GM18873 (cell line): ENCODE measurements at regions not wholly inside any gene's neighbourhood (a gene's known extent, or its start where the extent isn't known, plus 50 kb on each side); places are given as distances from the start of the nearest gene placed in this dataset.

Experiments
- ATAC-seq: cut with Tn5 transposase; IDR thresholded peaks from one replicate; pipeline ENCODE4 v1.9.1; 2021; ENCODE audit warnings: mild to moderate bottlenecking, moderate library complexity, moderate number of reproducible peaks; ENCODE audit not compliant: unreplicated experiment, low FRiP score

DNA sequence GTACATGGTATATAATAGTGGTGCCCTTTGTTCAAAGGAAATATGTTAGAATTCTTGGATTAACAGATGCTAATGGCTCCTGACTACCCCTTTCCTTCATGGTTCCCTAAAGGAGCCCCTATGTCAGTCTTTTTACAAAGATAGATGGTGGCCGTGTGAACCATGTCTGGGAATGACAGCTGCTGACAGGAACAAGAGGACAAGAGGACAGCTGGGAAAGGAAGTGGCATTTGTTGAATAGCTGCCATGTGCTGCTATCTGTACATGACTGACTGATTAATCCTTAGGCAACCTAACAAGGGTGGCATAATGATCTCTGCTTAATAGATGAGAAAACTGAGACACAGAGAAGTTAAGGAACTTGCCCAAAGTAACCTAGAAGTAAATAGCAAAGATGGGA, 321.7 kb downstream of the ZNF621 start:
- ATAC-seq = no peak

DNA sequence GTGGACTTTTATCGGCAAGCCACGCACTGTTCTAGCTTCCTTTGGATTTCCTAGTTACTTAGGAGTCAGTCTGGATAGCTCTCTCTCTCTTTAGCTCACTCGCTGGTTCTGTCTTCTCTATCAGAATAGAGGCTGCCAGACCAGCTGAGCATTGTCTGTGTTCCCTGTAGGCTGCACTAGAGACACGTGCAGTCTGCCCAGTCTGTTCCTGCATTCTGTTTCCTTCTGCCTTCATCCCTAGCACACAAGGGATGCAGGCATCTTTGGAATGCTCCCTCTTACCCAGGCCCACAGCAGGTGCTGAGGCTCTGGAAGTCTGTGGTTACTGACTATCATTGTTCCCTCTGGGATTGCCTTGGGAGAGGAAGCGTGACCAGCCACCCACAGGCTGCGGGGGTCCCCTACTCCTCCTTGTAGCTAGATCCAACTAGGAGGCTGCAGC, 322.8 kb downstream of the ZNF621 start:
- ATAC-seq = no peak

DNA sequence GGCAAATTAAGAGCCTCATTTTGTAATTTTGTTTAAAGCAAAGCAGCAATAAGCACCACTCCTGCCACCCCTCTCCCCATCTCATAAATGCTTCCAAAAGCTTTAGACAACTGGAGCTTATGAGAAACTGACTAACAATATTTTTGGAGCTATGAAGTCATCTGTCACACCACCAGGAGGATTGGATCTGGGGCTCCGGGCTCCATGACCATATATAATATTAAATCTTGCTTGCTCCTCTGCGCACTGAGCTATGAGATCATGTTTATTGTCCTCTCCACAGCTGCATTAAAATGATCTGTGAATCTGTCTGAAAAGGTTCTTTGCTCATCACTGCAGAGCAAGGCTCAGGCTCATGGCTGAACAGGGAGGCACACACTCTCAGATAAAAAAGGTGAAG, 323.7 kb downstream of the ZNF621 start:
- ATAC-seq = no peak

DNA sequence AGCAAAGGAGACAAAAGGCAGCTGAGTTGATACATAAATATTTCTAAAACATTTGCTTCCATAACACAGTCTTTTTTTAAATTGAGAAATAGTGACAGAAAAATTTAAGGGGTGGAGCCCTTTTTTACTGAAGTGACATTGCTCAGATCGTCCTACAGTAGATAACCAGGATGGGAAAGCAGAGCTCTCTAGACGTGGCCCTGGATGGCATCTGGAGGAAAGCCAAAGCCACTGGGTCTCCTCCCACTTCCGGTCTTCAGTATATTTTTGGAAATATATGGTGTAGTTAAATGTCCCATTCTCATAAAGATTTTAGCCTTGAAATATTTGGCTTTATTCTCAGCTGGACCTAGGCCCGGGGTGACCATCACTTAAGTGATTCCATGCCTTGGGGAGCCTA, 326.1 kb downstream of the ZNF621 start:
- no peak for ATAC-seq

DNA sequence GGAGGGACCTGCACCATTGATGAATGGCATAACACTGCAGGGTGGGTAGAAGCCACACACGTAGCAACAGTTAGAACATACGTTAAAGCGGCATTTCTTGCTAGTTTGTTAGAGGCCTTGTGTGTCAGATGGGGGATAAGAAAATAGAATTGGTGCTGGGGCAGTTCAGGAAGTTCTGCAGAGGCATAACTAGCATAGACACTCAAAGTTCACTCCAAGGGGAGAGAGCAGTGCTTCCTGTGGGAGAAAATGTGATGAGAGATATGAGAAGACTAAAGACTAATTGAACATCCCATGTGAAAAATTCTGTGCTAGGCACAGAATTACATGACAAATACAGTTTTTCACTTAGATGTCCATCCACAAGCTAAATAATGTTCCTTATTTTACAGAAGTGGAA, 327.1 kb downstream of the ZNF621 start:
- no peak for ATAC-seq

DNA sequence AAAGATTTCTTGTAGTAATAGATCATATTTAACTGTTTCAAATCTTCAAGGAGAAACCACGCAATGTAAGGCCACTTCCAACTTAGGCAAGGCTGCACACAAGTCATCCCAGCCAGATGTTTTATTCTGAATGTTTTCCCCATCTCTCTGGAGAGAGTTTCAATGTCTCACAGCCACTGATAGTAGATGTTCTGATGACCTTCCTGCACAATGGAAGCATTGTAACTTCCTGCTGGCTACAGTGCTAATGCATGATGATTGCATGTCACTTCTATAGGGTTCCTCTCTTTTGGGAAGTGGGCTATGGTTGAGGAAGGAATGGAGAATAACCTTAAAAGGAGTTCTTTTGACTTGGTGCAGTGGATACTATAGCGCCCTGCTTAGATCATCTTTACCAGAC, 328.0 kb downstream of the ZNF621 start:
- ATAC-seq = no peak

DNA sequence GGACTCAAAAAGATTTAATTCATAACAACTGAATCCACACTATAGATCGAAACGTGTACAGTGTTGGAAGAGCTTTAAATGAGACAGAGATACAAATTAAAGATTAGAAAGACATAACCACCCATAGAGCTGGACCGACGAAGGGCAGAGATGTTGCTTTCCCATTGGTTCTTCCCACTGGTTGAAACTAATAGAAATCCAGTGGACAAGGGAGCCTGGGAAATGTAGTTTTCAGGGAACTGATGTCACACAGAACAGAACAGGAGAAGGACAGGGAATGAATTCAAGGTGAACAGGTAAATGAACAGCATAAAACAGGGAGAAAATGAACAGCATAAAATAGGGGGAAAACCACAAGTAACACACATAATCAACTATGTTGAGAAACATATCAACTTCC, 328.7 kb downstream of the ZNF621 start:
- ATAC-seq = no peak

DNA sequence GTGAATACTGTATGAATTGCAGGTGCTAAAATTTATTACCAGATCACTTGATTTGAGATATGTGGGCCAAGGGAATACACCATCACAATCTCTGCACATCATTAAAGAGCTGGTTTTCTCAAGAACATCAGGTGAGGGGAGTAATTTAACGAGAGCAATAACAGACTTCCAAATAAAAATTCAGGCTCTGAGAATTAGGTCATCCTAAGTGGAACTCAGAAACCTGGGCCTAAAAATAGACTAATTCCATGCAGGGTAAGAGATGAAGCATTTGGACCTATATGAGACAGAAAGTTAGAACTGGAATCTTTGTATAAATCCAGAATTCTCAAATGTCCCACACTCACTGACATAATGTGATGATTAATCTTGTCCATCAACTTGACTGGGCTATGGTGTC, 331.1 kb downstream of the ZNF621 start:
- no peak for ATAC-seq

DNA sequence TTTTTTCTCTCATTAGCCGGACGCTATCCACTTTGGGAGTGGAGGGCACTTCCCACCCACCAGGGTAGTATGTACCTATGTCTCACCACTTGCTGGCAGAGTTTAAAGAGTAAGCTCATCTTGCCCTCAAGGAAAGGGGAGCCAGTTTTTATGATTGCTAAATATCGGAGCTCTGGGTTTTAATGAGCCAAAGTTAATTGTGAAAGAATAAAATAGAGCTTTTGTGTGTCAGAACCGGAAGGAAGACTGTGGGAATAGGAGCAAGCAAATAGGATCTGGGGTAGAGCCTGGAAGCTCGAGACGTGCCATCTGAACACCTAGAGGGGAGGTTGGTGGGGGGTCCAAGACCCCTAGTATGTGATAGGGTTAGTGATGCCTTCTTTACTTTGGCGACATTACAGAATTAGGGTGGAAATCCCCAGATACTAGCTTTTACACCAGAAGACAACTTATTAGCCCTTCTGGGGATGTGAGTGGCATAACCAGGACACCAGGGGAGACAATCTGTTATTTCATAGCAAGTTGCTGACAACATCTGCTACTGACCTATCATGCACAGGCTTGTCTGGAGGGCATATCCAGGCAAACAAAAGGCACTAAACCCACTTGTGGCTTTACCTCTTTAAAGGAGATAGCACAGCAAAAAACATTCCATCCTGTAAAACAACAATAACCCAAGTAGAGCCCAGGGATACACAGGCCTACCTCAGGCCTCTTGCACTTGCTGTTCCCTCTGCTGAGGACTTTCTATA, 333.8 kb downstream of the ZNF621 start:
- ATAC-seq = no peak

DNA sequence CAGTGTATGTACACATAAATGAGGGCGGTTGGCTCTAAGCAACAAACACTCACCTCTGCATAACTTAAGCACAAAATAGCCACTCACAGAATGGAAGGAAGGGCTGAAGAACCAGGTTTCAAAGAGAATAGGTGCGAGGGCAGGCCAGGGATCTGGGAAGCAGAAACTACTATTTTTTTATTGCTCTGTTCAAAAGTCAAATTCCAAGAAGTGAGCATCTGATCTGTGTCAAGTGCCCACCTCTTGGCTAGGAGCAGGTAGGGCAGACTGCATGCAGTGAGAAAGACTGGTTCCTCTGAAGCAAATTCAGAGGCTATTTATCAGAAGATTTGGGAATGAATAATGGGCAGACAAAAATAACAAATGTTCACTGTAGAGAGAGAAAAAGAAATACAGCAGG, 336.4 kb upstream of the CTNNB1 start:
- ATAC-seq = no peak

DNA sequence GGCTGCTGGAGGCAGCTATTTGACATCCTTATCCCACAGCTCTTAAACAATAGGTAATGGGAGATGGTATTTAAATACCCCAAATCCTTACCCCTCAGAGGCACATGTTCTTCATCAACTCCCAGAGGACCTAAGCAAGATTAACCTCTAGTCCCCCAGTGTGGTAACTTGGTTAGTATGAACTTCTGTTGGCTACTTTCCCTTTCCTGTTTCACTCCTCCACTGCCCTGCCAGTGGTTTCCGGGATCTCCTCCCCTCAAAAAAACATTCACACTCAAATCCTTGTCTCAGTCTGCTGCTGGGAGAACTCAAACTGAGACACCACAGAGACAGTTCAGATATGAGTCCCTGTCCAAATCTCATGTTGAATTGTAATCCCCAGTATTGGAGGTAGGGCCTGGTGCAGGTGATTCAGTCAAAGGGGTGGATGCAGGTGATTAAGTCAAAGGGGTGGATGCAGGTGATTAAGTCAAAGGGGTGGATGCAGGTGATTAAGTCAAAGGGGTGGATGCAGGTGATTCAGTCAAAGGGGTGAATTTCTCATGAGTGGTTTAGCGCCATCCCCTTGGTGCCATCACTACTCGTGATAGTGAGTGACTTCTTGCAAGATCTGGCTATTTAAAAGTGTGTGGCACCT, 335.0 kb upstream of the CTNNB1 start:
- ATAC-seq = no peak

DNA sequence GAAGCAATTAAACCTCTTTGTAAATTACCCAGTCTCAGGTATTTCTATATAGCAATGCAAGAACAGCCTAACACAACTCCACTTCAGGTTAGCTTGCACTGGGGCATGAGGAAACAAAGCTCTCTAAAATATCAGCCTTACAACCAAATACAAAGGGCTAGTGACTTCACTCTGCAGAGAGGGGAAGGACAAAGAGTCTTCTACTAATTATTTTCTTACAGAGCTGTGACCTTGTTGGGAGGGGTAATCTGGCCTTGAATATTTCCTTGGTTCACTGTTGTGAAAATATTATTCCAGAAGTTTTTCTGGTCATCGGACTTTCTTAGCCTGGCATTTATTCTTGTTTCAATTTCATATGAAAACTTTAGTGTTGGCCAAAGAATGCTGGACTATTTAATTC, 334.4 kb upstream of the CTNNB1 start:
- no peak for ATAC-seq

DNA sequence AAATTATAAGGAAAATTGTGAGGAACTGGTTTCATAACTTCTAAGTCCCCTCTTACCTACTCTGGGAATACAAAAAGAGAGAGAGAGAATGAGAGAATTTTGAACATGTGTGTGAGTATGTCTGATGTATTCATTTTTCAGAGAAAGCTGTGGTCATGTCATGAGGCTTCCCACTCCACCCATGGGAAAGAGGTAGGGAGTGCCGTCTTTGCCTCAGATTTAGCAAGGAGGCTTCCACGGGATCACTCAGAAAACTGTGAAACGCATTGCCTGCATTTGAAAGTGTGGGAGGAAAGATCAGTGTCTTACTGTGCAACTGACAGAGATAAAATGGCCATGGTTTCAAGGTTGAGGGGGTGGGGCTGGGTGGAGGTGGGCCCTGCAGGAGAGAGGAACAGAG, 331.5 kb upstream of the CTNNB1 start:
- no peak for ATAC-seq

DNA sequence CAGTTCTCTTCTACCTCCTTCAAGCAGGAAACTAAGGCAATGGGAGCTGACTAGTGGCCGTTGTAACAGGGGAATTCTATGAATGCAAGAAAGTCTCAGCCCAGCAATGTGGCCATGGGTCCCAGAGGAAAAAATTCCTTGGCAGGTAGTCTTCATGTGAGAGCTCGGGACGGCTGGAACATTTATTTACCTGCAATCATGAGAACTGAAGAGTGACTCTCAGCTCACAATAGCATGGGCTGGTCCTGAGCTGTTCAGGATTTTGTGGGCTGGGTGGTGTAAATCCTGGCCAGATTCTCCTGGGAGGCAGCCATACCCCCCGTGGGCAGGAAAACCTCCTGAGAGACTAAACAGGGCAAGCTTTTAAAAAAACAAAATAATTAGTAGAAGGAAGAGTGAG, 330.3 kb upstream of the CTNNB1 start:
- no peak for ATAC-seq

DNA sequence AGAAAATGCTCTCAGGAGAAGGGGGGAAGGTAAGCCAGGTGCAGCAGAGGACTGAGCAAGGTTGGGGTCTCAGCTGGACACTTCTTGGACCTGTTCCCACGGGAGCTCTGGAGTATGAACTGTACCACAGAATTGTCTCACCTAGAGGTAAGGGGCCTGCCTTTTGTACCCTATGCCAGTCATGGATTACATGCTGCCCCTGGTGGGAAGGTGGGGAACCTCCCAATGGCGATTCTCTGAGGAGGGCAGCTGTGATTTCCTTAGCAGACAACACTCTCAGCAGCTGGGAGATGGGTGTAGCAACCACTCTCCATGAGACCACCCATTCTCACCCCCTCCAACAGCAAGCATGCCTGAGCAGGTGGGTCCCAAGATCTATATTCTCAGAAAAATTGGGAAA, 329.4 kb upstream of the CTNNB1 start:
- no peak for ATAC-seq

DNA sequence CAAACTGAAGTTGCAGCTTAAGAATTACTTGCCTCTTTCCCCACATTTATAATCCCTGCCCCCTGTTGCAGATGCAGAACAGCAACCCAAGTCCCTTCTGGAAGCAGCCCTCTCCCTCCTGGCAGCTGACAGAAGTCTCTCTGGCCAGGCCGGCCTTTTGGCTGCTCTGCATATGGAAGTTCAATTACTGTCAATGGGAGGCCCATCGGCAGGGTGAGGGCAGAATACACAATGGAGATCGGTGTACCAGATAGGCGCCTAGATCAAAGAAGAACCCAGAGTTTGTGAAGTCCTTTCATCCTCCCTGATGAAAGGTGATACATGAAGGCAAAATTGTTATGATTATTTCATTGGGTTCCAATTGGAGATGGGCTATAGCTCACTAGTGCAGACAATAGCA, 327.9 kb upstream of the CTNNB1 start:
- no peak for ATAC-seq

DNA sequence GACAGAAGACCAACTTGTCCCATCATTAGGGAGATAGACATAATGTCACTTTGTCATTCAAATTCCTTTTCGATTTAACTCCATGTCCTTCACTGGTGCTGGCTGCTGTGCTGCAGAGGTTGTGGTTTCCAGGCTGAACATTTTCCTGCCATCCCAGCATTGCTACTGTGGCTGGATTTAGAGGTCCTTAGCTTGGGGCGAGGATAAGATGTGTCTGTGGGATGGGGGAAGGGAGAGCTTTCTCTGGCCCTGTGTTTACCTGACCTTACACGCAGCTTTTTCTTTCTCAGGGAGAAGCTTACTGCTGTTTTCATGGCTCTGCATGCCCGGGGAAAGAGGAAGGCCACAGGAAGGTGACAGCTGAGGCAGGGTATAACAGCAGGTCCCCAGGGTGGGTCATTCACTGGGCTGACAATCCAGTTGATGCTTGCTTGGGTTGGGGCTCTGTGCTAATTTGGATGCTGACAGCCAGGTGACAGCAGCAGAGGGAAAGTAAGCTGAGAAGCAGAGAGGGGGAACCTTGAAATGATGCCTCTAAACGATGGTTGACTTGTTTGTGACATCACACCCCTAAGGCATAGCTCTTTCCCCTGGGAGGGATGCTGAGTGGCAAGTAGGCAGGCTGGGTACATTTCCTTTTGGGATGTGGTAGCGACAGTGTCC, 326.9 kb upstream of the CTNNB1 start:
- ATAC-seq = no peak

DNA sequence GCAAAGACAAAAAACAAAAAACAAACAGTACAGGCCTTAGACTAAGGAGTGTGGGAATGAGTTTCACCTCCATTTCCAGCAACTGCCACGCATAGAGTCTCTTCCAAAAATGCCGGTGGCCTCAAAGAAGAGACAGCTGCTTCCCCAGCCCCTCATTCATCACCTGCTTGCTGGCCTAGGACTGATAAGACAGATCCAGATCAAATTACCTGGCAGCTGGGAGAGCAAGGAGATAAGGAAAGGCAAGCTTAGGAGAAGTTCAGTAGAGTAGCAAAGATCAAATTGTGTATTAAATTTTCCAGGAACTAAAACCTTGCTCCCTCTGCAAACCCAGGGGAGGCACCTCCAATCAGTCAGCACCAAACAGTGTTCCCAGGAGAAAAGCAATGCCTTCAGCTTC, 325.8 kb upstream of the CTNNB1 start:
- ATAC-seq = no peak

DNA sequence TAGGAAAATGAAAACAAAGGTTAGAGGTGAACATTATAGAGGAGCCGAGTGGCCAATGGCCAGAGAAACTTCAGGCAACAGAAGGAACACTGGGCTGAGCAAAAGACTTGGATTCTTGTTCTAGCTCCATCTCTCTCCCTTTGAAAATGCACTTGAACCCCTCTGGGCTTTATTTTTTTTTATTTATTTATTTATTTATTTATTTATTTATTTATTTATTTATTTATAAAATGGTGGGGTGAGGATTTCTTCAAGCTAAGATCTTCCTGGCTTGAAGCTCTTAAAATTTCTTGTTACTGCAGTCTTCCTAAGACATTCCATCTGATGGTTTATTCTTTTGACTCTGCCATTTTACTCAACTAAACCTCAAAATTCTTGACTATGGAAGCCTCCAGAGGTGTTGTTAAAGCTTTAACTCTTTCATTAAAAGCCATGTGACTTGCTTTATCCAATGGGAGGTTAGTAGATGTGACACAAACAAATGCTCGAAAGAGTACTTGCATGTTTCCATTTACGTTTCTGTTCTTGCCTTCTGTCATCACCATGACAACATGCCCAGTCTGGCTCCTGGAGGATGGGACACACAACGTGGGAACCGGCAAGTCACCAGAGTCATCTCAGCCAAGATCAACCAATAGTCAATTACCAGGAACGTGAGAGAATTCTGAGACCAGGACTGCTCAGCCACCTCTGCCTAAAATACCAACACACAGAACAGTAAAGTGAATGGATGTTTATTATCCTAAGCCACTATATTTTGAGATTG, 325.2 kb upstream of the CTNNB1 start:
- ATAC-seq = no peak

DNA sequence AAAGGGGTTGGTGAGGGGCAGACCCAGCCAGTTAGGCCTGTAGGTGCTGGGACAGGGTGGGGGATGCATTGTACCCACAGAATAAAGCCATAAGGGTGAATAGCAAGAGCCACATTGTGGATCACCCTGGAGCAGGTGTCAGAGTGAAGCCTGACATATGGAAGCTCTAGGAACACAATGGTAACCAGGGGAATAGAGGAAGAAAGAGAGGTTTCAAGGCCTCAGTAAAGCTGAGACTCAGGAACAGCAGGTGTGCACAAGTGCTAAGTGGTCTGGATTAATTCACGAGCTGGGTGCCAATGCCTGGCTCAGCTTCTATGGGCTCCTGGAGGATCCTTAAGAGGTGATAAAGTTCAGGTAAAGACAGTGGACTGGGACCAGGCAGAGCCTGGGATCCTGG, 323.7 kb upstream of the CTNNB1 start:
- no peak for ATAC-seq

DNA sequence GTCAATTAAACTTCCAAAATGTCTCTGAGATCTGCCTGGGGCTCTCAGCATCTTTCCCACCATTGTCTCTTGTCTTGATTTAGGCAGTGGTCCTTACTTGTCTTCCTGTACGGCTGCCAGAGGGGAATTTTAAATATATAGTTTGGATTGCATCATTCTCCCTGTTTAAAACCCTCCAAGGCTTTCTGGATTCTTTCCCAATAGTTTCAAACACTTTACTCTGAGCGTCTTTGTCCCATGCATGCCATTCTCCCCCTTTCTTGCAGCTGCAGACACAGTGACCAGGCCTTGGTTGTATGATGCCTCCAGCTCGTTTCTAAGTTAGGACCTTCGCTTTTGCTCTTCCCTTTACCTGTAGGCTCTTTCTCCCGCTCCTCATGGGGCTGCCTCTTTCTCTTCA, 323.3 kb upstream of the CTNNB1 start:
- ATAC-seq = no peak
